GM21825 (cell line): ENCODE measurements at regions not wholly inside any gene's neighbourhood (a gene's known extent, or its start where the extent isn't known, plus 50 kb on each side); places are given as distances from the start of the nearest gene placed in this dataset.
"Not testable (repeated sequence)": the region's sequence is repeated elsewhere in the genome, so short reads cannot be mapped to it uniquely, and the experiment has no call there.

Experiments
- ATAC-seq: cut with Tn5 transposase; IDR thresholded peaks from one replicate; pipeline ENCODE4 v1.9.1; 2021; ENCODE audit warnings: mild to moderate bottlenecking, moderate library complexity; ENCODE audit not compliant: unreplicated experiment

DNA sequence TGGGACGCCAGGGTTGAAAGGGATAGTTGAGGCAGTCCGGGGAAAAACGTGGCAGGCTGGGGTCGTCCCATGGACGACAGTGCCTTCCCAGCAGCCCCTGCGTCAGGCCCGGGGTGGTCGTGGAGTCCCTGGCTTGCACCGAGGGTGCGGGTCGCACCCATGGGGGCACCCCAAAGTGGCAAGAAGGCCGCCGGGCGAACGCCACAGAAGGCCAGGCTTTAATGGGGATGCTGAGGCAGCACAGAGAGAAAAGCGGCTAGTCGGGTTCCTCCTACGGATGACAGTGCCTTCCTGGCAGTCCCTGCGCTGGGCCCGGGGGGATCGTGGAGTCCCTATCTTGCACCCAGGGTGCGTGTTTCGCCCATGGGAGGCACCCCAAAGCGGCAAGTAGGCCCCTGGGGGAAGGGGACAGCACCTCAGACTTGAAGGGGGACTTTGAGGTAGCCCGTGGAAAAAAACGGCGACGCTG is 158.6 kb upstream of the ALG10B start:
- no peak for ATAC-seq

DNA sequence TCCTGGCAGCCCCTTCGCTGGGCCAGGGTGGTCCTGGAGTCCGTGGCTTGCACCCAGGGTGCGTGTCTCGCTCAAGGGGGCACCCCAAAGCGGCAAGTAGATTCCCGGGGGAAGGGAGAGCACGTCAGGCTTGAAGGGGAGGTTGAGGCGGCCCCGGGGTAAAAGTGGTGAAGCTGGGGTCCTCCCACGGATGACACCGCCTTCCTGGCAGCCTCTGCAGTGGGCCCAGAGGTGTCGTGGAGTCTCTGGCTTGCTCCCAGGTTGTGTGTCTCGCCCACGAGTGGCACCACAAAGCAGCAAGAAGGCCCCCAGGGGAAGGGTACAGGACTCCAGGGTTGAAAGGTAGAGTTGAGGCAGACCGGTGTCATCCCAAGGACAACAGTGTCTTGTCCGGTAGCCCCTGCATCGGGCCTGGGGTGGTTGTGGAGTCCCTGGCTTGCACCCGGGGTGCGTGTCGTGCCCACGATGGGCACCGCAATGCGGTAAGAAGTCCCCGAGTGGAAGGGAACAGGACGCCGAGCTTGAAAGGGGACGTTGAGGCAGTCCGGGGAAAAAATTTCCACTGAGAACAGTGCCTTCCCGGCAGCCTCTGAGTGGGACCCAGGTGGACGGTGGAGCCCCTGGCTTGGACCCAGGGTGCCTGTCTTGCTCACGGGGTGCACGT is 158.0 kb upstream of the ALG10B start:
- ATAC-seq, result no peak

DNA sequence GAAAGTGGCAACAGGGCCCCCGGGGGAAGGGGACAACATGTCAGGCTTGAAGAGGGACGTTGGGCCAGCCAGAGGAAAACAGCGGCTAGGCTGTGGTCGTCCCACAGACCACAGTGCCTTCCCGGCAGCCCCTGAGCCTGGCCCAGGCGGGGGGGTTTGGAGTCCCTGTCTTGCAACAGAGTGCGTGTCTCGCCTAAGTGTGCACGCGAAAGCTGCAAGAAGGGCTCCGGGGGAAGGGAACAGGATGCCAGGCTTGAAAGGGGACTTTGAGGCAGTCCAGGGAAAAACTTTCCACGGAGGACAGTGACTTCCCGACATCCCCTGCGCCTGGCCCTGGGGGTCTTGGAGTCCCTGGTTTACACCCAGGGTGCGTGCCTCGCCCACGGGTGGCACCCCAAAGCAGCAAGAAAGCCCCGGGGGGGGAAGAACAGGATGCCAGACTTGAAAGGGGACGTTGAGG is 157.5 kb upstream of the ALG10B start:
- ATAC-seq, result no peak

DNA sequence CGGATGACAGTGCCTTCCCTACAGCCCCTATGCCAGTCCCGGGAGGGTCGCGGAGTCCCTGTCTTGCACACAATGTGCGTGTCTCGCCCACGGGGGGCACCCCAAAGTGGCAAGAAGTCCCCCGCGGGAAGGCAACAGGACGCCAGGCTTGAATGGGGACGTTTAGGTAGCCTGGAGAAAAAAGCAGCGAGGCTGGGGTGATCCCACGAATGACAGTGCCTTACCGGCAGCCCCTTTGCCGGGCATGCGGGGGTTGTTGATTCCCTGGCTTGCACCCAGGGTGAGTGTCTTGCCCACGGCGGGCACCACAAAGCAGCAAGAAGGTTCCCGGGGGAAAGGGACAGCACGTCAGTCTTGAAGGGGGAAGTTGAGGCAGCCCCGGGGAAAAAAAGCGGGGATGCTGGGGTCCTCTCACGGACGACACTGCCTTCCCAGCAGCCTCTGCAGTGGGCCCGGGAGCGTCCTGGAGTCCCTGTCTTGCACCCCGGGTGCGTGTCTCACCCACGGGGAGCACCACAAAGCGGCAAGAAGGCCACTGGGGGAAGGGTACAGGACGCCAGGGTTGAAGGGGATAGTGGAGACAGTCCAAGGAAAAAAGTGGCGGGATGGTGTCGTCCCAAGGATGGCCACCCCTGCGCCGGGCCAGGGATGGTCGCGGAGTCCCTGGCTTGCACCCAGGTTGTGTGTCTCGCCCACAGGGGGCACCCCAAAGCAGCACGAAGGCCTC is 156.8 kb upstream of the ALG10B start:
- no peak for ATAC-seq

DNA sequence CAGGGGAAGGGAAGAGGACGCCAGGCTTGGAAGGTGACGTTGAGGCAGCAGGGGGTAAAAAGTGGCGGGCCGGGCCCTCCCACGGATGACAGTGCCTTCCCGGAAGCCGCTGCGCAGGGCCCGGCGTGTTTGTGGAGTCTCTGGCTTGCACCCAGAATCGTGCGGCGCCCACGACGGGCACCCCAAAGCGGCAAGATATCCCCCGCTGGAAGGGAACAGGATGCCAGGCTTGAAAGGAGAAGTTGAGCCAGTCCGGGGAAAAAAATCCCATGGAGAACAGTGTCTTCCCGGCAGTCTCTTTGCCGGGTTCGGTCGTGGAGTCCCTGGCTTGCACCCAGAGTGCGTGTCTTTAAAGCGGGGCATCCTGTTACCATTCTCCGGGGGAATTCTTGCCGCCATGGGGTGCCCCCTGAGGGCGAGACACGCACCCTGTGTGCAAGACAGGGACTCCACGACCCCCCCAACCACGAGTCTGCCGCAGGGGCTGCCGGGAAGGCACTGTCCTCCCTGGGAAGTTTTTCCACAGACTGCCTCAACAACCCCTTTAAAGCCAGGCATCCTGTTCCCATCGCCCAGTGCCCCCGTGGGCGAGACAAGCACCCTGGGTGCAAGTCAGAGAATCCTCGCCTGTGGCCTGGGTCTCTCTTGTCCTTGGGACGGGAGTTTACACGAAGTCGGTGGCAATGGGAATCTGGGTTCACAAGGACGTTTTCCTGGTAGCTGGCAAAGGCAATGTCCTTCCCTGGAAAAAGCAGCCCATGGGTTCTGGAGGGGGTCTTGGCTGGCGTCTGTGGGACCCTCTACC is 156.1 kb upstream of the ALG10B start:
- ATAC-seq, result no peak

DNA sequence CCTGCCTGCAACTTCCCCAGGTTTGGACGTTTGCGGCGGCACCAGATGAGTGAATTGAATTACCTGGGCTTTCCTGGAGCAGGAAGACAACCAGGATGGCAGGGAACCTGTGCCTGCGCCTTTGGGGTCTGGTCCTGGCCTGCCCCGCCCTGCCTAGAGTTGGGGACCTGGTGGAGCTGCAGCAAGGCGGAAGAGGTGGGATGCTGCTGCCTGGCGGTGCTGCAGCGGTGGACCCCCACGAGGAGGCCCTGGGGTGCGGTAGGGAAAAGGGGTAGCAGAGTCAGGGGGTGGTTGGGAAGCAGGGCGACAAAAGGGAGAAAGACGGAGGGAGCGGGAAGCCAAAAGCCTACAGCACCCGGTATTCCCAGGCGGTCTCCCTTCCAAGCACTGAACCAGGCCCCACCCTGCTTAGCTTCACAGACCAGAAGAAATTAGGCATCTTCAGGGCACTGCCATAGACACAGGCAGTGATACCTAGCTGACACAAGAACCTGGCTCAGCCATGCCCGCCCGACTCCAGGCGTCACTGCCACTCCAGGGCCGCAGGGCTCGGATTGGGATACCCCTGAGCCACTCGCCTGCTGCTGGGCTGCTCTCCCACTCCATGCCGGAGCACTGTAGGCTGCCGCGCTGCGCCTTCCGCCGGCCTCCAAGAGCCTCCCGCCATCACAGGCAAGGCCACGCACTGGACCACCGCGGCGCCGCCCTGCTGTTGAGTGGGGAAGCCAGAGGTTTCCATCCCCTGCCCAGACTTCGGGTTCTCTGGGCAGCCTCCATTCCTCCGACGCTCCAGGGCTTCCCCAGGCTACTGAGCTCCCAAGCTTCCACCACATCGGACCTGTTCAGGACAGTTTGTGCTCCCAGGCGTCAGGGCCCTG is 155.2 kb upstream of the ALG10B start:
- no peak for ATAC-seq

DNA sequence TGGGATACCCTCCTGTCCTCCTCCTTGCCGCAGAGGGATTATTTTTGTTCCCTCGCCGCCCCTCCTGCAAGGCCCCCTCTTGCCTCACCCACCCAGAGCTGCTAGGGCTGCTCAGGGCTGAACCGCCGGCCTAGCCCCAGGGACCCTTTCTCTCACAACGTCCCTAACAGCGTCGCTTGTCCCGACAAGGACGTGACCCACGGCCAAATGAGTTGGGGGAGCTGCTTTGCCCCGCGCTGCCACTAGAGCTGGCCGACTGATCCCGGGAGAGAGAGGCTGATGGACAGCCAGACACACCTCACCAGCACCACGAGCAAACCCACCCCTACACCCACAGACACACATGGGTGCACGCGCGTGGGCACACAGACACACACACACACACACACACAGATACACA is 154.6 kb upstream of the ALG10B start:
- ATAC-seq, result no peak

DNA sequence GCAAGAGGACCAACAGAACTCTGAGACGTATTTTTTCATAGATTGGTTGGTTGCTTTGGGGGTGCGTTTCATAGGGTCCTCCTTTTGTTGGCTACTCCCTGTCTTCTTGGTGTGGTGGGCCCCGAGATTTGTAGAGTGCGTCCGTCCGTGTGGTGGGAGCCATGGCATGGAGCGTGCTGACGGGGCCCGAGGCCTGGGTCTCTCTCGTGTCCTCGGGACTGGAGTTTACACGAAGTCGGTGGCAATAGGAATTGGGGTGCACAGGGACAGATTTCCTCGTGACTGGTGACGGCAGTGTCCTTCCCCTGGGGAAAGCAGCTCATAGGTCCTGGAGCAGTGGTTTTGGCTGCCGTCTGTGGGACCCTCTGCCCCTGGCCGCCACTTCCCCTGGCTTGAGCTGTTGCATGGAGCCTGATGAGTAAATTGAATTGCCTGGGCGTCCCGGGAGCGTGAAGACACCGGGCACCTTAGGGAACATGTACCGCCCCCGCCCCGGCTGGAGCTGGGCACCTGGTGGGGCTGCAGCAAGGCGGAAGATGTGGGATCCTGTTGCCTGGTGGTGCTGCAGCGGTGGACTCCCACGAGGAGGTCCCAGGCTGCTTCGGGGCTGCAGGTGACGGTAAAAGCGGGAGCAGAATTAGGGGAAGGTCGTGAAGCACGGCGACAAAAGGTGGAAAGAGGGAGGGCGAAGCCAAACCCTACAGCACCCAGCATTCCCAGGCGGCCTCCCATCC is 153.7 kb upstream of the ALG10B start:
- no peak for ATAC-seq

DNA sequence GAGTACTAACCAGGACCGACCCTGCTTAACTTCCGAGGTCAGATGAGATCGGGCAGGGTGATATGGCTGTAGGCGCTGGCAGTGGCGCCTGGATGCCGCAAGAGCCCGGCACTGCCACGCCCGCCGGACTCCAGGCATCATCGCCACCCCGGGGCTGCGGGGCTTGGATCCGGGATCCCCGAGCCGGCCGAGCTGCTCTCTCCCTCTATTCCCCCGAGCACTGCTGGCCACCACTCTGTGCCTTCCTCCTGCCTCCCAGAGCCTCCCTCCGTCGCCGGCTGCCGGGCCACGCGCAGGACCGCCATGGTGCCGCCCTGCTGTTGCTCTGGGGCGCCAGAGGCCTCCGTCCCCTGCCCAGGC is 153.2 kb upstream of the ALG10B start:
- no peak for ATAC-seq

DNA sequence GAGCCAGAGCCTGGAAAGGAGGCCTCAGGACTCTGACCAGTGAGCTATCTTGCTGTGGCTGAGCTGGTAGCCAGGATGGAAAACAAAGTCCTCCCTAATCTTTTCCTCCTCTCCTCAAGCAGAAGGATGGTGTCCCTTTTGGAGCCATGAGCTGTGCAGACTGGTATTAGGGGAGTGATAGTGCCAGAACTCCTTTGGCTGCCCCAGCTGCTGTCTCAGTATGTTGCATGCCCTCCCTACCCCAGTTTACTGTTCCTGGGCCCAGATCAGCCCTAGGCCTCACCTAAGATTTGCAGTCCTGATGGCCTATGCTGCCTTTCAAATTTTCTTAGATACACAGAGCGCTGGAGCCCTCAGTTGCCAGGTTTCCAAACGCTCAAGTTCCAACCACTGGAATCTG is 150.3 kb upstream of the ALG10B start:
- no peak for ATAC-seq

DNA sequence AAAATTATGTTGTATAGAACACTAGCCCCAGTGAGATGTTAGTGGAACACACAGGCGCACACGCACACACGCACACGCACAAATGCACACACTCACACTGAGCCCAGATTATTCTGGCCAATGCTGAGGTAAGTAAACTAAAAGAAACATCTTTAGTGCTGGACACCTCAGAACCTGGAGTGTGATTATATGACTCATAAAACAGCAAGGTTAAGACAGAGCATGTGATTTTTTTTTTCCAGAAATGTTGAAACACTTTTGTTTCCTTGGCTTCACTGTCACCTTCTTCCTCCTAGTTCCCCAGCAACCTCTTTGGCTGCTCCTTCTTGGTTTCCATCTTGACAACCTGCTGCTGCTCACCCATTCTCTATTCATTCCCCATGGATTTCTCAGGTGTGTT is 141.0 kb upstream of the ALG10B start:
- ATAC-seq, result no peak

DNA sequence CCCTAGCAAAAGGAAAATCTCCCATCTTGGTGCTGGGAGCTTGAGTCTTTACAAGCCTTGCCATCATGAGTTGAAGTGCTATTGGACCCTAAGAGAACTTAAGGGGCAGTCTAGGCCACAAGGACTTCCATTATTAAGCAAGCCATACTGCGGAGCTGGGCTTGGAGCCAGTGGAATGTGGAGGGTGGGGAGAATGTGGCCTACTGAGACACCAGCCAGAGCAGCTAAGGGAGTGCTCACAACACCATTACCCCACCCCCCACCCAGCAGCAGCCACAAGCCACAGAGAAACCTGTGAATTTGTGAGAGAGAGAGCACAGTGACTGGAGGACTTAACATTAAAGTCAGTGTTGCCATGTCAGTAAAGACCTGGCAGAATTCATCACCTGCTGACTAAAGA is 133.0 kb upstream of the ALG10B start:
- not testable (repeated sequence) for ATAC-seq

DNA sequence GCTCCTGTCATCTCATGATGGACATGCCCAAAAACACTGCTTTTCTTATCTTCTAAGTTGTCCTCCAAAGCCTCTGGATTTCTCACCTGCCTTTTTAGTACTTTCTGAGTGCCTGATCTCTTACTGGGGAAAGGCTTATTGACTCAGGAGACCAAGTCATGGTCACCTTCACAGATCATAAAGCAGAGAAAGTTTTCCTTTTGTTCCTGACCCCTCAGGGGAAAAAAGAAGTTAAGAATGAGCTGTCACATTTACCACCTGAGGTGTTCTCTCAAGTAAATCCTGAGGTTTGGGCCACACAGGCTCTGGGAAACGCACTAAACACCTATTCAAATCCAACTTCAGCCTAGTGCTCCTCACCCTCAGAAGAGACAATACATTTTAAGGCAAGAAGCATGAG is 119.3 kb upstream of the ALG10B start:
- ATAC-seq, result not testable (repeated sequence)

DNA sequence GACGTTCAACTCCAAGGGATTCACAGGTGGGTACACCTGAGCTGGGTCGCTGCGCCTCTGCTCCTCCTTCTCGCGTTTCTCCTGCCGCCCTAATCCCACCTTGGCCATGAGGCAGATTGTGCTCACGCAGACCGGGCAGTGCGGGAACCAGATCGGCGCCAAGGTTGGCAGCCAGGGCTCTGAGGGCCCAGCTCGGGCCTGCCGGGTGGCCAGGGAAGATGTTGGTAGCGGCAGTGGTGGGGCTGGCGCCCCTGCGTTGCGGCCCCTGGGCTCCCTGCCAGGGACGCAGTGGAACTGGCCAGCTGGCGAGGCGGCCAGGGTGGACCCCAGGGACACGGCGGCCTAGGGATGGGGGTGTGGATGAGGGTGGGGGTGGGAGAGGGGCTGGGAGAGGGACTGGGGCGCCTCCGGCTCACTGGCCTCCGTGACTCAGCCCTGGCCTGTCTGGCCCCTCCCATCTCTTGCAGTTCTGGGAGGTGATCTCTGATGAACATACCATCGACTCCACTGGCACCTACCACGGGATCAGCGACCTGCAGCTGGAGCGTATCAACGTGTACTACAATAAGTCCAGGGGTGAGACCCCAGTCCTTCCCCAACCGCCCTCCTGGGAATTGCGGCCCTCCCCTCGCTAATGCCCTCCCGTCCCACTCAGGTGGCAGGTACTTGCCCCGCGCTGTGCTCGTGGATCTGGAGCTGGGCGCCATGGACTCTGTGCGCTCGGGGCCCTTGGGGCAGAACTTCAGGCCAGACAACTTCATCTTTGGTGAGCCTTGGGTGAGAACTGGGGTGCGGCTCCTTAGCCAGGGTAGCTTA is 114.9 kb upstream of the ALG10B start:
- ATAC-seq, result no peak

DNA sequence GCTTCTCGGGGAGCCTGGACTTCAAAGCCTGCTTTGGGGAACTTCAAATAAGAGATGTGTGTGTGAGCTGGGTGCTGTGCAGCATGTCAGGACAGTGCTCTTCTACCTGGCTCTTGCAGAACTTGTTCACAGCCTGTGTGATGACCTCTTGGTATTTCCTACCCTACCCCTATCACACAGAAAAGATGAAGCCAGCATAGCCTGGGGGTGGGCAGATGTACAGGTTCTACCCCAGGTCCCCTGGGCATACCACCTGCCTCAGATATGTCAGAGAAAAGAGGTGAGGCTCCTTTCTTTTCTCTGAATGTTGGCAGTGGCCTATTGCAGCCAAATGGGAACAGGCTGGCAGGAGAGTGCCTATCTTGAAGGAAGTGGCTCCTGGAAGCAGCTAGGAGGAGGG is 111.7 kb upstream of the ALG10B start:
- ATAC-seq, result no peak

DNA sequence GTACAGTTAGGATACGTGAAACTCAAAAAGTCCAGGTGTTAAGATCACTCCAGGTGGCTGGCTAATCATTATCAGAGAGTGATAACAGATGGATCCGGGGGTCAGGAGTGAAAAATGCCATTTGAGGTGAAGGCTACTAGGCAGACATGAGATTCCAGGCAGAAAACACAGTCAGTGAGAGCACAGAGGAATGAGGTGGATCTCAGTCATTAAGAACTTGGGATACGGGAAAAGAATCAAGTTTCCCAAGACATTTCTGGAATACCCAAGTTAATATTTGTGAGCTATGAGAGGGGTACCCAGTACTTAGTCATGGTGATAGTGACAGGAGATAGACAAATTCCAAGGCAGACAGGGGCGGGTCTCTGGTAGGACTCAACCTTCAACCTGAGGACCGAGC is 94.6 kb upstream of the ALG10B start:
- ATAC-seq, result no peak

DNA sequence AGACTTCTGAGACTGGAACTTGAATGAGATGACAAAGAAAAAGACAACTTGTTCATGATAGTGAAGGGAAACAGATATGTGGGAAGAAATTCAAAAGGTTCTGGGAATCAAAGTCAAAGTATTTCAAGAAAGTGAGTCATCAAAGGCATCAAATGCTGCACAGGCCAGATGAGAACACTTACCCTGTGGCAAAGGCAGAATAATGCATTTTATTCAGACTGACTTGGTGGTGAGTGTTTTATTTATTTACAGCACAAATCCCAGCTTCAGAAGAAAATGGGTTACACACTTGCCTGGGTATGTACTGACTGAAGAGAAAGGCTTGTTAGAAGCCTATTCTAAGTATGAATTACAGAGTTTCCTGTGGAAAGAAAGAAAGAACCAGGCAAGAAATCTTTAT is 78.2 kb upstream of the ALG10B start:
- ATAC-seq, result not testable (repeated sequence)

DNA sequence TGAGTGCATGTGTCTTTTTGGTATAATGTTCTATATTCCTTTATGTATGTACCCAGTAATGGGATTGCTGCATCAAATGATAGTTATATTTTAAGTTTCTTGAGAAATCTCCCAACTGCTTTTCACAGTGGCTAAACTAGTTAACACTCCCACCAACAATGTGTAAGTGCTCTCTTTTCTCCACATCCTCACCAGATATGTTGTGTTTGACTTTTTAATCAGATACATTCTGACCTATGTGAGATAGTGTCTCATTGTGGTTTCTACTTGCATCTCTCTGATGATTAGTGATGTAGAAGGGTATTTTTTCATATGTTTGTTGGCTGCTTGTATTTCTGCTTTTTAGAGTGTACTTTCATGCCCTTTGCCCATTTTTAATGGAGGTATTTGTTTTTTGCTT is 62.8 kb upstream of the ALG10B start:
- no peak for ATAC-seq

DNA sequence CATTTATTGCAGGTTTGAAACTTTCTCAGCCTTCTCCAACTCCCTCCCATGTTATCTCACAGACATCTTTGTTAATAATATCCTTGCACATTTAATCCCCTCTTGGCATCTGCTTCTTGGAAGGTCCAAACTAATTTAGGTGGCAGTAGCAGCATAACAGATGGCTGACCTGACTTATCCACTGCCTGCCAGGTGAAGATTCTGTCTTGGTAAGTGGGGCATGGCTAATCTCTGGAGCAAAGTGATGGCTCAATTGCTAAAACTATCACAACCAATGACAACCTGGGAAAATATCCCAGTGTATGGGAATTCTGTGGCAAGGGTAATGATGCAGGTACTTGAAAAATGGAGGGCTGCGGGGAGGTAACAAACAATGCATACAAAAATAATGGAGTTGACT is 58.2 kb upstream of the ALG10B start:
- no peak for ATAC-seq
